NB4 (cell line): ENCODE measurements at regions not wholly inside any gene's neighbourhood (a gene's known extent, or its start where the extent isn't known, plus 50 kb on each side); places are given as distances from the start of the nearest gene placed in this dataset.

Experiments used
- DNase-seq: peaks from one replicate; pipeline ENCODE4 v3.0.0; 2010; ENCODE audit warnings: low read depth
- H3K4me3 ChIP-seq: one replicate; pipeline ENCODE4 v1.5.1; 2011; ENCODE audit warnings: mild to moderate bottlenecking, low read depth, low read length, moderate library complexity
- MYC ChIP-seq: IDR thresholded peaks from 2 replicates; pipeline ENCODE4 v1.6.1; 2011; ENCODE audit warnings: low read depth, low read length
- POLR2A ChIP-seq: IDR thresholded peaks from 2 replicates; pipeline ENCODE4 v1.6.1; 2011; ENCODE audit warnings: mild to moderate bottlenecking; ENCODE audit not compliant: insufficient read length; ENCODE audit errors: extremely low read depth
- TF ChIP-seq, protein P1 (sequence below): IDR thresholded peaks from one replicate; pipeline ENCODE4 v1.5.1; 2012; ENCODE audit warnings: low read depth, low read length
- TF ChIP-seq, protein P2 (sequence below): IDR thresholded peaks from 2 replicates; pipeline ENCODE4 v1.6.1; 2011; ENCODE audit warnings: low read depth, low read length

DNA sequence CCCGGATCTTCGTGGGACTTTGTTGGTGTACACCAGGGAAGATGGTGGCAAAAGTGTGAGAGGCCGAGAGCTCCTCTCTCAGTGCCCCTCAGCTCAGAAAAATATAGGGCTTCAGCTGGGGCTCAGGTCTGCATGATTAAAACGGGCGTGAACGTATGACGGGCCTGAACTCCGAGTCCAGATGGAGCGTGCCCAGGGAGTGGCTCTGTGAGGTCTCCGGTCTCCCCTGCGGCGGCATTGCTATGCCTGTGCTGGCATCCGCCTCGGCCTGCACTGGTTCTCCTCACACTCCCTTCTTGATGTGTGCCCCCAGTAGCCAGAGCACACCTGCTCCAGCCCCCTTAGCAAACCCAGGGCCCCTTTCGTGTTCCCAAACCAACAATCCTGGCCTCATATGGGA is 82.0 kb downstream of the TEX29 start:
- DNase-seq: no peak
- TF ChIP-seq, protein P1, sequence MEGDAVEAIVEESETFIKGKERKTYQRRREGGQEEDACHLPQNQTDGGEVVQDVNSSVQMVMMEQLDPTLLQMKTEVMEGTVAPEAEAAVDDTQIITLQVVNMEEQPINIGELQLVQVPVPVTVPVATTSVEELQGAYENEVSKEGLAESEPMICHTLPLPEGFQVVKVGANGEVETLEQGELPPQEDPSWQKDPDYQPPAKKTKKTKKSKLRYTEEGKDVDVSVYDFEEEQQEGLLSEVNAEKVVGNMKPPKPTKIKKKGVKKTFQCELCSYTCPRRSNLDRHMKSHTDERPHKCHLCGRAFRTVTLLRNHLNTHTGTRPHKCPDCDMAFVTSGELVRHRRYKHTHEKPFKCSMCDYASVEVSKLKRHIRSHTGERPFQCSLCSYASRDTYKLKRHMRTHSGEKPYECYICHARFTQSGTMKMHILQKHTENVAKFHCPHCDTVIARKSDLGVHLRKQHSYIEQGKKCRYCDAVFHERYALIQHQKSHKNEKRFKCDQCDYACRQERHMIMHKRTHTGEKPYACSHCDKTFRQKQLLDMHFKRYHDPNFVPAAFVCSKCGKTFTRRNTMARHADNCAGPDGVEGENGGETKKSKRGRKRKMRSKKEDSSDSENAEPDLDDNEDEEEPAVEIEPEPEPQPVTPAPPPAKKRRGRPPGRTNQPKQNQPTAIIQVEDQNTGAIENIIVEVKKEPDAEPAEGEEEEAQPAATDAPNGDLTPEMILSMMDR: no peak
- TF ChIP-seq POLR2A (no peak), MYC (no peak)
- TF ChIP-seq, protein P2, sequence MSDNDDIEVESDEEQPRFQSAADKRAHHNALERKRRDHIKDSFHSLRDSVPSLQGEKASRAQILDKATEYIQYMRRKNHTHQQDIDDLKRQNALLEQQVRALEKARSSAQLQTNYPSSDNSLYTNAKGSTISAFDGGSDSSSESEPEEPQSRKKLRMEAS: no peak
- H3K4me3 ChIP-seq: no peak overlapping the region

DNA sequence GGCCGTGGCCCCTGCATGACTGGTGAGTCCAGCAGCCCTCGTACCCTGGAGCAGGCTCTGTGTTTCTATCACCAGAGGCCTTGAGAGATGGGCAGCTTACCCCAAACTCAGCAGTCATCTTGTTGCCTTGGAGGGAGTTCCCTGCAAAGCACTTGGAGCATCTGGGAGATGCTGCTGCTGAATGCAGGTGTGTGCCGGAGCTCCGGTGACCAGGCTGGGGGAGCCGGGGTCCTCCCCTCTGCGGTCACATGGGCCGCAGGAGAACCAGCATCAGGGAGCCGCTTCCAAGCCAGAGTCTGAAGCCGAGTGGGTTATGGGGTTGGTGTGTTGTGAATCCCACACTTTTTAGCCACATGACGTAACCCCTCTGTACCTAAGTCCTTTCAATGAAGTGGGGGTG is 82.8 kb downstream of the TEX29 start:
- DNase-seq: no peak
- TF ChIP-seq MYC (no peak), POLR2A (no peak)
- TF ChIP-seq, protein P1: no peak
- TF ChIP-seq, protein P2: no peak
- H3K4me3 ChIP-seq: no peak overlapping the region

DNA sequence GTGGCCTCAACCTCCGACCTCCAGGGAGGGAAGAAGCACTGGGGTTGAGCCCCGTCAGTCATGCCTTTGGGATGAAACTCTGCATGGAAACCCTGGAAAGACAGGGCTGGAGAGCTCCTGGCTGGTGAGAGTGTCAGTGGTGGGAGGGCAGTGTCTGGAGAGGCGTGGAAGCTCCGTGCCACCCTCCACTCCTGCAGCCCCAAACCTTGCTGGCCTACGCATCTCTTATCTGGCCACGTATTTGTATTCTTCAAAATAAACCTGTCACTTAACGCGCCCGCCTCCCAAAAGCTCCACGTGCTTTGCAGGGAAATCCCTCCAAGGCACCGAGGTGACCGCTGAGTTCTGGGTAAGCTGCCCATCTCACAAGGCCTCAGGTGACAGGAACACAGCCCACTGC is 84.3 kb downstream of the TEX29 start:
- no peak for TF ChIP-seq POLR2A
- TF ChIP-seq, protein P2: no peak
- no peak for DNase-seq
- H3K4me3 ChIP-seq: no peak overlapping the region

DNA sequence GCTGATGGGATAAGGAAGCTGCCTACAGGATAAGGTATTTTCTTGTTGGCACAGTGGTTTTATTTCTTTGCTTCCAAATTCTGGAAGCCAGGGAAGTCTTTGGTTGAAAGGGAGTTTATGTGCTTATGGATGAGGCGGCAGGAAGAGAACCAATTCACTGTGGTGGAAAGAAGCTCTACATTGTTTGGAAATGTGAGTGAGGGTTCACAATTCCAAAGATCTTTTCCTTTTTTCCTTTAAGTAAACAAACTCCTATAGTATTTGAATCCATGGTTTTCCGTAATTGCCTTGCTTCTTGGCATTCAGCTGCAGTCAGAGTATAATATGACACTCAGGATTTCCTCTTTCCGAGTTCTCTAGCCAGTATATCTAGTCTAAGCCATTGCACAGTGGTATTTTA is 86.2 kb downstream of the TEX29 start:
- no peak overlapping the region for H3K4me3 ChIP-seq
- no peak for DNase-seq
- TF ChIP-seq POLR2A (no peak), MYC (no peak)
- TF ChIP-seq, protein P1: no peak
- TF ChIP-seq, protein P2: no peak

DNA sequence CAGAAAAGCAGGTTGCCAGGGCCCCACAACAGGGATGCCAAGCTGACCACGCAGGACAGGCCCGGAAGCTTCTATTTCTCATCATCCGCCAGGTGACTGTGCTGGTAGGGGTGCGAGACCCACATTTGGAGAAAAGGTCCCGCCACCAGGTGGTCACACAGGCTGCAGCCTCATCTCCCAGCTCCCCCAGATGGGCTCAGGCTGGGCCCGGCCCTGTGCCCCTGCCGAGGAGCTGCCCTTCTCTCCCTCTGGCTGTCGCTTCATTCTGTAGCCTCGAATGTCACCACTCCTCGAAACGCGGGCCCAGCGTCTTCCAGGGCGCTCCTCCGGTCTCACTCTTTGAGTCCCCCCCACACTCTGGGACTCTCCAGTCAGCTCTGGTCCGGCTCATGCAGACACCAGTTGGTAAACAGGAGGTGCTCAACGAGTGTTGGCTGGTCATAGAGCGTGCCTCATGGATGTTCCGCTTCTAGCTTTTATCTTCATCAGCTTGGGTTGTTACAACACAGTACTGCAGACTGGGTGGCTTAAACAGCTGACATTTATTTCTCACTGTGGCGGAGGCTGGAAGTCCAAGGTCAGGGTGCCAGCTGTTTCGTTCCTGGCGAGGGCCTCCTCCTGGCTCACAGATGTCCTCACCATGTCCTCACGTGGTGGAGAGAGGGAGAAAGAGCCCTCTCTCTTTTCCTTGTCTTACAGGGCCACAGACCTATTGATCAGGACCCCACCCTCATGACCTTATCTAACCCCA is 87.1 kb downstream of the TEX29 start:
- TF ChIP-seq, protein P1: no peak
- no peak for TF ChIP-seq MYC
- no peak for TF ChIP-seq POLR2A
- TF ChIP-seq, protein P2: no peak
- H3K4me3 ChIP-seq: no peak overlapping the region
- no peak for DNase-seq

DNA sequence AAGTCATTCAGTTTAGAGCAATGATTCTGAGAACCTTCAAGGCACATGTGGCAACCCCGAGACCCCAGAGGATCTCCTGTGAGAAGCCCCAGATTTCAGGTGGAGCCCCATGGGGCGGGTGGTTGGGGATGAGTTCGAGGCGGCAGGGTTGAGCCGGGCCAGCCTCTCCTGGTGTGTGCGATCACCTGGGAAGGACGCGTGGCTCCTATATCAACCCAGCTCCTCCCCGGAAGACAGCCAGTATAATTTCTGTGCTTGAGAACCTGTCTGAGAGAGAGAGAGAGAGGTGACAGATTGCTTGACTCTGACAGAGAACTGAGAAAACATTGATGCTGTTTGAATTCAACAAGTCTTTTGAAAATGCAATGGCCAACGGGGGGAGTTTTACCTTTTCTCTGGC is 89.0 kb downstream of the TEX29 start:
- DNase-seq: no peak
- TF ChIP-seq, protein P2: no peak
- no peak for TF ChIP-seq MYC
- no peak overlapping the region for H3K4me3 ChIP-seq
